ENCODE measurements at regions not wholly inside any gene's neighbourhood (a gene's known extent, or its start where the extent isn't known, plus 50 kb on each side); places are given as distances from the start of the nearest gene placed in this dataset.
"Not testable (repeated sequence)": the region's sequence is repeated elsewhere in the genome, so short reads cannot be mapped to it uniquely, and the experiment has no call there.

- Mint-ChIP-seq H3K4me3 (no peak overlapping the region), H3K27ac (no peak overlapping the region), H3K9me3 (no peaks in the 10 kb centered on the region), H3K4me1 (no peaks in the 10 kb centered on the region), H3K36me3 (ENCODE audit: low read depth) (no peaks in the 10 kb centered on the region), H3K27me3 (ENCODE audit: low read depth) (peaks cover 3% of the 10 kb centered on the region)
- TF ChIP-seq, protein P1, sequence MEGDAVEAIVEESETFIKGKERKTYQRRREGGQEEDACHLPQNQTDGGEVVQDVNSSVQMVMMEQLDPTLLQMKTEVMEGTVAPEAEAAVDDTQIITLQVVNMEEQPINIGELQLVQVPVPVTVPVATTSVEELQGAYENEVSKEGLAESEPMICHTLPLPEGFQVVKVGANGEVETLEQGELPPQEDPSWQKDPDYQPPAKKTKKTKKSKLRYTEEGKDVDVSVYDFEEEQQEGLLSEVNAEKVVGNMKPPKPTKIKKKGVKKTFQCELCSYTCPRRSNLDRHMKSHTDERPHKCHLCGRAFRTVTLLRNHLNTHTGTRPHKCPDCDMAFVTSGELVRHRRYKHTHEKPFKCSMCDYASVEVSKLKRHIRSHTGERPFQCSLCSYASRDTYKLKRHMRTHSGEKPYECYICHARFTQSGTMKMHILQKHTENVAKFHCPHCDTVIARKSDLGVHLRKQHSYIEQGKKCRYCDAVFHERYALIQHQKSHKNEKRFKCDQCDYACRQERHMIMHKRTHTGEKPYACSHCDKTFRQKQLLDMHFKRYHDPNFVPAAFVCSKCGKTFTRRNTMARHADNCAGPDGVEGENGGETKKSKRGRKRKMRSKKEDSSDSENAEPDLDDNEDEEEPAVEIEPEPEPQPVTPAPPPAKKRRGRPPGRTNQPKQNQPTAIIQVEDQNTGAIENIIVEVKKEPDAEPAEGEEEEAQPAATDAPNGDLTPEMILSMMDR (IDR thresholded peaks at IDR 0.05; ENCODE audit: unreplicated experiment in 3 of 3), result no peak
These were observed 631.0 kb downstream of the IRS1 start for GRCh38 chr2:226168496-226169160.

DNA sequence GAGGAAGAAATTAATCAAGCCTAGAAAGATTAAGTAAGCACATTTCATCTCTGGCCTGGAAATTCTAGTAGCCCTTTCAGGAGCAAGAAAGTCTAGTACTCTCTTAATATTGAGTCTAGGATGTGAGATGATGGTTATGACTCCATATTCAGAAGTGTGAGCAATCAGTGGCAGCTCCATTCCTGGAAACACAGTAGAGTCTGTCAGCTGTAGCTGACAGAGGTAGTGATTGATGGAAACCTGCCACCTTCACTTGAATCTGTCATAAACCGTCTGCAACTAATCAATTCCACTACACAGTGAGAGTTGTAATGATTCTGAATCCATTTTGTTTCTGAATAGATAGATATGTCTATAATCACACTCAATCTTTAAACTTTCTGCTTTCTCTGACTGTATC is 635.1 kb downstream of the IRS1 start:
- Mint-ChIP-seq H3K27me3 (ENCODE audit: low read depth) (no peaks in the 10 kb centered on the region), H3K36me3 (ENCODE audit: low read depth) (no peaks in the 10 kb centered on the region), H3K4me3 (no peak overlapping the region), H3K27ac (no peak overlapping the region), H3K4me1 (peaks cover 8% of the 10 kb centered on the region), H3K9me3 (no peaks in the 10 kb centered on the region)
- TF ChIP-seq, protein P1 (IDR thresholded peaks at IDR 0.05; ENCODE audit: unreplicated experiment in 3 of 3), result no peak

DNA sequence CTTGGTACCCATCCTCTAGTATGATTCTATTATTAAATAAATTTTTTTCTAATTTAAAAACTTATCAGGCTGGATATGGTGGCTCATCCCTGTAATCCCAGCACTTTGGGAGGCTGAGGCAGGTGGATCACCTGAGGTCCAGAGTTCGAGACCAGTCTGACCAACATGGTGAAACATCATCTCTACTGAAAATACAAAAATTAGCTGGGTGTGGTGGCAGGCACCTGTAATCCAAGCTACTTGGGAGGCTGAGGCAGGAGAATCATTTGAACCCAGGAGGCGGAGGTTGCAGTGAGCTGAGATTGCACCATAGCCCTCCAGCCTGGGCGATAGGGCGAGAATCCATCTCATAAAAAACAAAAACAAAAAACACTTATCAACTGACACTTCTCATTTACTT is 639.0 kb downstream of the IRS1 start:
- not testable (repeated sequence) for H3K27me3 Mint-ChIP-seq (ENCODE audit: low read depth); H3K4me3 Mint-ChIP-seq; H3K9me3 Mint-ChIP-seq

DNA sequence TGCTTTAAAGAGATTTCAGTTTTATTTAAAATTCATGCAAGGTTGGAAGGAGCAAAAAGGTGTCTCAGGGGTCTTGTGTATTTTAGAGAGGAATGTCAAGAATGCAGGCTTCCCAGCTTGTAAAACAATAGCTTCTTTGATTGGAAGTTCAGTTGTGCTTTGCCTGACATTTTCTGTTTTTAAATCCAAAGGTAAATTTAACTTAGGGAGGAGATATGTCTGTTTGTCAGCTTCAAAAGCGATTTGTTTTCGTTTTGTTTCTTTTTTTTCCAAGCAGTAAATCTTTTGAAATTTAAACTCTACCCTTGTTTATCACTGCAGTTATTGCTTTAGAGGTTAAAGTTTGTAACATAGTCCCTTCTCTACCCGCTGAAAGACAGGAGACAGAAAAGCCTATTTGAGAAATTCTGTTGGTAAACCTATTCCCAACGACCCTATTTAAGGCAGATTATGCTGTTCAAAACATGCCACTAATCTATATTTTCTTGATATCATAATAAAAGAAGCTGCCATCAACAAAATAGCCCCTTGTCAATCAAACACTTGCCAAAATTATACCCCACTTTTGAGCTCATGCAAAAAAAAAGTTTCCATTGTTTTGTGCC is 639.6 kb downstream of the IRS1 start:
- H3K27me3 Mint-ChIP-seq (ENCODE audit: low read depth), result no peaks in the 10 kb centered on the region
- H3K27ac Mint-ChIP-seq, result peak overlapping the region; percentile 2 to 46 (median 20)
- H3K4me3 Mint-ChIP-seq, result no peak overlapping the region
- peaks cover 27% of the 10 kb centered on the region for H3K4me1 Mint-ChIP-seq
- no peaks in the 10 kb centered on the region for H3K36me3 Mint-ChIP-seq (ENCODE audit: low read depth)
- H3K9me3 Mint-ChIP-seq, result no peaks in the 10 kb centered on the region
- TF ChIP-seq, protein P1 (IDR thresholded peaks at IDR 0.05; ENCODE audit: unreplicated experiment in 3 of 3), result no peak

More for the DNA sequence above, 639.0 kb downstream of the IRS1 start:
- not testable (repeated sequence) for H3K27ac Mint-ChIP-seq; H3K36me3 Mint-ChIP-seq (ENCODE audit: low read depth)
- H3K4me1 Mint-ChIP-seq, result peaks cover 22% of the 10 kb centered on the region

- H3K9me3 Mint-ChIP-seq, result no peaks in the 10 kb centered on the region
- no peaks in the 10 kb centered on the region for H3K36me3 Mint-ChIP-seq (ENCODE audit: low read depth)
- H3K27ac Mint-ChIP-seq, result peak overlapping the region in 2 of 3 experiments; percentile 6 to 12
- H3K27me3 Mint-ChIP-seq (ENCODE audit: low read depth), result no peaks in the 10 kb centered on the region
- H3K4me3 Mint-ChIP-seq, result no peak overlapping the region
- peaks cover 31% of the 10 kb centered on the region for H3K4me1 Mint-ChIP-seq
- TF ChIP-seq, protein P1 (IDR thresholded peaks at IDR 0.05; ENCODE audit: unreplicated experiment in 3 of 3), result no peak
These were observed 640.7 kb downstream of the IRS1 start for GRCh38 chr2:226158940-226159339.

GRCh38 chr2:226158229-226158628 is 641.4 kb downstream of the IRS1 start:
- Mint-ChIP-seq H3K27ac (peak overlapping the region in 2 of 3 experiments; percentile 5 to 28), H3K4me3 (no peak overlapping the region), H3K36me3 (ENCODE audit: low read depth) (no peaks in the 10 kb centered on the region), H3K4me1 (peaks cover 31% of the 10 kb centered on the region), H3K27me3 (ENCODE audit: low read depth) (no peaks in the 10 kb centered on the region), H3K9me3 (no peaks in the 10 kb centered on the region)
- TF ChIP-seq, protein P1 (IDR thresholded peaks at IDR 0.05; ENCODE audit: unreplicated experiment in 3 of 3), result no peak

Data from nephron (organoid).